ENCODE measurements at regions not wholly inside any gene's neighbourhood (a gene's known extent, or its start where the extent isn't known, plus 50 kb on each side); places are given as distances from the start of the nearest gene placed in this dataset.

DNA sequence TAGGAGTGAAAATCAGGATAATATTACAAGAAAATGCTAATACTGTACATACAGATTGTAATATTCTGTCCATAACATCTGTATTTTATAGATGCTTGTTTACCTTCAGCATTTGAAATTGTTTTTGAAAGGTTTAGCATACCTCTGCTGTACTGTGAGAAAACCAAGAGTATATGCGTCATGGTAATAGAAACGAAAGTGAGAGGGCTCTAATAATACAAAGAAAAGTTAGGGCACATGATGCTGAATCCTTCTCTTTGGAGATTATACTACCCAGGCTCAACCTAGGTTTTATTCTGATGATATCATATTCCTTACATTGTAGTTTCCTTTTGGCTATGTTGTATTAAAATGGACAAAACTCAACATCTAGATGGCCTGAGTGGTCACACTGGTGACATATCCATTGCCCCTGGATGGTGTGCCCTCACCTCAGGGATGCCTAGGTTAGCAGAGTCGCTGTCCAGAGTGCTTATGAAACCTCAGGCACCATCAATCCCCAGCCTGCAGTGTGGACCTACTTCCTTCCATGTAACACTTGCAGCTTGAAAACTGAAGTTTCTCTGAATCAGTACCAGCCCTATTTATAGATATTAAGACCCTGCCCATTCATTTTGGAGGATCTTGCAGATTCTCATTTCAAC lies 253.7 kb downstream of the KCTD12 start:
- TF ChIP-seq CTCF (IDR thresholded peaks at IDR 0.05; ENCODE audit: insufficient read depth, low read depth, low read length), result no peak
- TF ChIP-seq EZH2 (IDR thresholded peaks at IDR 0.05; ENCODE audit: insufficient read depth, low read length), result no peak
